Mucosa of descending colon (tissue), 3 donors: ENCODE measurements at regions not wholly inside any gene's neighbourhood (a gene's known extent, or its start where the extent isn't known, plus 50 kb on each side); places are given as distances from the start of the nearest gene placed in this dataset.
A peak's percentile ranks its signal among the peaks of the same experiment; 100 is the strongest.

Experiments used
- ATAC-seq: fragments of 200-7000 bp; cut with Tn5 transposase; one replicate; pipeline ENCODE4 v1.9.1; 2020; ENCODE audit warnings: mild to moderate bottlenecking, moderate library complexity
- DNase-seq, 3 donors: peaks; one replicate each; pipeline ENCODE4 v3.0.0-alpha.2; 2020
- H3K36me3 ChIP-seq: fragments of 200-600 bp; one replicate; pipeline ENCODE4 v1.8.0; 2021; ENCODE audit warnings: low read depth, mild to moderate bottlenecking
- H3K4me1 ChIP-seq: fragments of 200-600 bp; one replicate; pipeline ENCODE4 v1.8.0; 2021; ENCODE audit warnings: low read depth, mild to moderate bottlenecking
- H3K4me3 ChIP-seq: fragments of 200-600 bp; one replicate; pipeline ENCODE4 v1.8.0; 2021; ENCODE audit warnings: mild to moderate bottlenecking
- H3K9me3 ChIP-seq: fragments of 200-600 bp; one replicate; pipeline ENCODE4 v1.8.0; 2021; ENCODE audit warnings: mild to moderate bottlenecking
- CTCF ChIP-seq: fragments of 200-600 bp; IDR thresholded peaks from one replicate; pipeline ENCODE4 v1.8.0; 2022; ENCODE audit warnings: antibody characterized with exemption, mild to moderate bottlenecking
- intact Hi-C, 2 donors: fragments of 100-400 bp; cut with DNase I in 1 of 2; cut with micrococcal nuclease in 1 of 2; formaldehyde crosslinking; loops; one replicate each; pipeline versions ENCODE4 v1.11.0 to v1.11.1; 2022; cut with DNase I, micrococcal nuclease
- donor health status: DM: no; HTN: no; CAD: no; lungs with moderate emphysema.
- donor health status: DM: no; HTN: no; CAD: no.
- donor health status: DM: no; HTN: yes; CAD: no.

- H3K4me3 ChIP-seq: no peak overlapping the region
- peak in 2 of 3 donors; percentile 30 to 68 for DNase-seq
- intact Hi-C loops: no loop called here
- no peaks in the 10 kb centered on the region for H3K36me3 ChIP-seq
- TF ChIP-seq CTCF: no peak
- no peak for ATAC-seq
- H3K9me3 ChIP-seq: no peaks in the 10 kb centered on the region
- H3K4me1 ChIP-seq: no peaks in the 10 kb centered on the region
Observed at GRCh38 chr3:159273608-159274007, 471.8 kb downstream of the MFSD1 start.

GRCh38 chr3:159275741-159276140 is 473.9 kb downstream of the MFSD1 start:
- Histone ChIP-seq H3K4me3 (no peak overlapping the region), H3K9me3 (no peaks in the 10 kb centered on the region), H3K36me3 (no peaks in the 10 kb centered on the region), H3K4me1 (no peaks in the 10 kb centered on the region)
- intact Hi-C loops: no loop called here
- ATAC-seq (no peak), DNase-seq (no peak)
- TF ChIP-seq CTCF: no peak

- no peak overlapping the region for H3K4me3 ChIP-seq
- no peaks in the 10 kb centered on the region for H3K4me1 ChIP-seq
- DNase-seq (no peak), ATAC-seq (no peak)
- intact Hi-C loops: no loop called here
- H3K9me3 ChIP-seq: no peaks in the 10 kb centered on the region
- H3K36me3 ChIP-seq: no peaks in the 10 kb centered on the region
- no peak for TF ChIP-seq CTCF
Observed at GRCh38 chr3:159277814-159278213, 476.0 kb downstream of the MFSD1 start.

- TF ChIP-seq CTCF: no peak
- ATAC-seq (no peak), DNase-seq (no peak)
- intact Hi-C loops: no loop called here
- H3K36me3 ChIP-seq: no peaks in the 10 kb centered on the region
- H3K4me3 ChIP-seq: no peak overlapping the region
- H3K9me3 ChIP-seq: no peaks in the 10 kb centered on the region
- H3K4me1 ChIP-seq: no peaks in the 10 kb centered on the region
Observed at GRCh38 chr3:159280386-159281191, 478.7 kb downstream of the MFSD1 start.

- H3K36me3 ChIP-seq: no peaks in the 10 kb centered on the region
Observed at GRCh38 chr3:159293493-159293892, 491.6 kb downstream of the MFSD1 start.

More at GRCh38 chr3:159293493-159293892, 491.6 kb downstream of the MFSD1 start:
- no peaks in the 10 kb centered on the region for H3K9me3 ChIP-seq
- intact Hi-C loops: no loop called here
- no peak for ATAC-seq
- no peak for TF ChIP-seq CTCF
- DNase-seq: no peak
- H3K4me3 ChIP-seq: no peak overlapping the region
- no peaks in the 10 kb centered on the region for H3K4me1 ChIP-seq
